Sigmoid colon (tissue), 4 donors: ENCODE measurements at regions not wholly inside any gene's neighbourhood (a gene's known extent, or its start where the extent isn't known, plus 50 kb on each side); places are given as distances from the start of the nearest gene placed in this dataset.

Source experiments
- CTCF ChIP-seq, 4 experiments: fragments of 450-650 bp in 3 of 4; fragments of 200-600 bp in 1 of 4; IDR thresholded peaks; one replicate each; pipeline ENCODE4 v1.5.1; 2016 to 2019; ENCODE audit warnings: antibody characterized with exemption in 4 of 4, mild to moderate bottlenecking in 3 of 4, moderate library complexity in 2 of 4
- EP300 ChIP-seq, 4 donors: sonication (generic); formaldehyde crosslinking; IDR thresholded peaks; one replicate each; pipeline ENCODE4 v1.6.1; 2017; ENCODE audit warnings: antibody characterized with exemption in 4 of 4
- POLR2A ChIP-seq, 2 donors: fragments of 450-650 bp; IDR thresholded peaks; one replicate each; pipeline ENCODE4 v1.6.1; 2016; ENCODE audit warnings: antibody characterized with exemption in 2 of 2, mild to moderate bottlenecking in 2 of 2, moderate library complexity in 2 of 2
- POLR2AphosphoS5 ChIP-seq, 4 donors: sonication (generic); formaldehyde crosslinking; IDR thresholded peaks; one replicate each; pipeline ENCODE4 v1.6.1; 2017; ENCODE audit warnings: antibody characterized with exemption in 4 of 4

DNA sequence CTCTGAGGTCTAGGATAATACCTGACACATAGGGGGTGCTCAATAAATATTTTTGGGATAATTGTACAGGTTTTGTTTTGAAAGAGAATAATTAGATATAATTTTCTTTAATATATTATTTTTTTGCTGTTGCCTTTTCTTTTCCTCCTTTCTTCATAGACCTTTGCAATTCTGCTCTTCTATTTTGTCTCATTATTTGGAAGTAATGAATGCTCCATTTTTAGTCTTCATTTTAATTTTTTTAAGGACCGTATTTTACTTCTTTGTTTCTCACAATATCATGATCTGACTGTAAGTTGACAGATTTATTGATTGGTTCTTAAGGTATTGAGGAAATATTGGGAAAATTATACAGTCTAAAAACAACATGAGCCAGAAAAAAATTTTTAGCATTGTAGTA, 150.5 kb upstream of the TMC3 start:
- TF ChIP-seq CTCF (IDR thresholded peaks at IDR 0.05) (no peak), POLR2A (IDR thresholded peaks at IDR 0.05) (no peak), POLR2AphosphoS5 (IDR thresholded peaks at IDR 0.05) (no peak), EP300 (IDR thresholded peaks at IDR 0.05) (no peak)
